GM12878 (cell line): ENCODE measurements at regions not wholly inside any gene's neighbourhood (a gene's known extent, or its start where the extent isn't known, plus 50 kb on each side); places are given as distances from the start of the nearest gene placed in this dataset.

Source experiments
- ATAC-seq: fragments of 200-7000 bp; cut with Tn5 transposase; 3 replicates; pipeline ENCODE4 v1.9.1; 2020; ENCODE audit warnings: mild to moderate bottlenecking, moderate library complexity
- BruUV-seq: library from RNA; stranded (reverse); fragments of 400-500 nt; replicated peaks from 2 replicates; lab custom pipeline; 2021; lab: Mats Ljungman, UMichigan
- CTCF ChIA-PET: fragments of 300-600 bp; sonication (Branson Sonifier 250); formaldehyde crosslinking; extraction: SDS; loops from one replicate; lab custom pipeline; 2021; ENCODE audit warnings: inconsistent platforms; lab: Yijun Ruan, JAX
- POLR2A ChIA-PET: fragments of 350-600 bp; formaldehyde crosslinking; extraction: SDS; loops from one replicate; lab custom pipeline; 2021; ENCODE audit warnings: inconsistent platforms; lab: Charles Lee
- RAD21 ChIA-PET: fragments of 300-600 bp; sonication (Branson Sonifier 250); formaldehyde crosslinking; loops from one replicate; lab custom pipeline; 2023; ENCODE audit warnings: antibody characterized with exemption; ENCODE audit not compliant: unreplicated experiment; lab: Charles Lee
- SMC1A ChIA-PET: fragments of 300-600 bp; sonication (Branson Sonifier 250); formaldehyde crosslinking; loops from one replicate; lab custom pipeline; 2023; ENCODE audit not compliant: unreplicated experiment, uncharacterized antibody; lab: Charles Lee
- DNase-seq: peaks from one replicate; pipeline ENCODE4 v3.0.0-alpha.2; 2011; ENCODE audit warnings: low read depth, low spot score
- FAIRE-seq: peaks from 3 replicates; lab custom pipeline; 2011; peaks lifted over from hg19 to GRCh38; lab: Jason Lieb, UNC
- H2AFZ ChIP-seq: 2 replicates; pipeline ENCODE4 v1.6.0; 2011; ENCODE audit warnings: low read depth, low read length, control low read depth; ENCODE audit not compliant: control insufficient read depth
- H3K27ac ChIP-seq: 2 replicates; pipeline ENCODE4 v1.5.1; 2011; ENCODE audit warnings: control low read depth; ENCODE audit not compliant: control insufficient read depth, insufficient read depth
- H3K27me3 ChIP-seq, 2 experiments: replicated peaks in 1 of 2; 2 replicates each; pipeline versions ENCODE4 v1.6.0 to v1.6.1; 2011; ENCODE audit warnings: low read length in 1 of 2; ENCODE audit not compliant: control insufficient read depth in 2 of 2, insufficient read depth in 2 of 2
- H3K36me3 ChIP-seq, 2 experiments: 2 replicates each; pipeline ENCODE4 v1.5.1; 2011; ENCODE audit warnings: low read length in 1 of 2; ENCODE audit not compliant: control insufficient read depth in 2 of 2, insufficient read depth in 2 of 2
- H3K4me1 ChIP-seq: 2 replicates; pipeline ENCODE4 v1.6.1; 2011; ENCODE audit warnings: mild to moderate bottlenecking, low read length, moderate library complexity, mixed read lengths; ENCODE audit not compliant: control insufficient read depth, insufficient read depth
- H3K4me2 ChIP-seq: 2 replicates; pipeline ENCODE4 v1.6.0; 2011; ENCODE audit warnings: control low read depth; ENCODE audit not compliant: control insufficient read depth, insufficient read depth
- H3K4me3 ChIP-seq: fragments of 200-600 bp; sonication (generic); 2 replicates; pipeline ENCODE4 v1.5.1; 2016
- H3K79me2 ChIP-seq: 2 replicates; pipeline ENCODE4 v1.6.0; 2011; ENCODE audit warnings: low read length; ENCODE audit not compliant: control insufficient read depth, insufficient read depth
- H3K9ac ChIP-seq: 2 replicates; pipeline ENCODE4 v1.8.0; 2011; ENCODE audit warnings: low read length, control low read depth, mixed read lengths; ENCODE audit not compliant: control insufficient read depth, insufficient read depth
- H3K9me3 ChIP-seq: replicated peaks from 3 replicates; pipeline ENCODE4 v1.5.1; 2011; ENCODE audit warnings: mild to moderate bottlenecking, low read length; ENCODE audit not compliant: control insufficient read depth, insufficient read depth
- H4K20me1 ChIP-seq: 2 replicates; pipeline ENCODE4 v1.6.0; 2011; ENCODE audit not compliant: control insufficient read depth, insufficient read depth
- IKZF1 ChIP-seq: fragments of 450-650 bp; conservative IDR thresholded peaks from 2 replicates; pipeline ENCODE4 v1.6.1; 2017; ENCODE audit warnings: antibody characterized with exemption, mild to moderate bottlenecking
- NFYA ChIP-seq: IDR thresholded peaks from 2 replicates; pipeline ENCODE4 v1.6.1; 2011; ENCODE audit warnings: low read depth, mild to moderate bottlenecking, low read length, improper control_type of control experiment, borderline replicate concordance
- ZNF274 ChIP-seq: IDR thresholded peaks from one replicate; pipeline ENCODE4 v1.8.0; 2011; ENCODE audit not compliant: insufficient read length, insufficient read depth
- in situ Hi-C: fragments of 300-500 bp; cut with MboI; formaldehyde crosslinking; loops from 9 replicates; pipeline ENCODE4 v1.14.3; 2018; ENCODE audit warnings: mixed read lengths
- intact Hi-C: fragments of 100-400 bp; cut with micrococcal nuclease; formaldehyde crosslinking; loops from one replicate; pipeline ENCODE4 v1.14.2; 2022; ENCODE audit not compliant: unreplicated experiment
- TF ChIP-seq, protein P1 (sequence below): fragments of 450-650 bp; IDR thresholded peaks from 2 replicates; pipeline ENCODE4 v1.6.1; 2016; ENCODE audit warnings: mild to moderate bottlenecking, moderate library complexity, borderline replicate concordance
- TF ChIP-seq, protein P2 (sequence below), 3 experiments: IDR thresholded peaks in 2 of 3; conservative IDR thresholded peaks in 1 of 3; 2 replicates each; pipeline ENCODE4 v1.5.1; 2011; ENCODE audit warnings: low read depth in 3 of 3, low read length in 3 of 3, mild to moderate bottlenecking in 3 of 3, control low read depth in 2 of 3, moderate library complexity in 2 of 3, inconsistent platforms in 1 of 3, mixed read lengths in 1 of 3; ENCODE audit not compliant: control insufficient read depth in 2 of 3, insufficient read depth in 1 of 3; ENCODE audit errors: extremely low read depth in 1 of 3

DNA sequence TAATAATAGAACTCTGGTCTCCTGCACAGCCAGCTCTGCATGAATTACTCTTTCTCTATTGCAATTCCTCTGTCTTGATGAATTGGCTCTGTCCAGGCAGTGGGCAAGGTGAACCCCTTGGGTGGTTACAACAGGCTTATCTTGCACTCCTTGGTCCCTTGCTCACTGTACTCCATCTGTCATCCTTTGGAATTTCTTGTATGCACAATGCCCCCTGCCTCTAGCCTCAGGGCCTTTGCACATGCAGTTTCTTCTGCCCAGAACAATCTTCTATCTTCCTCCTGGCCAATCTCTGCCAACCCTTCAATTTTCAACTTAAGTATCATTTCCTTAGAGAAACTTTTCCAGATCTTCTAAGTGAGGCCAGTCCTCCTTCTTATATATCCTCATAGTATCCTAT, 114.7 kb upstream of the NLRP1 start:
- H3K4me2 ChIP-seq, result no peak overlapping the region
- intact Hi-C loops, result no loop called here
- DNase-seq, result no peak
- no peak for ATAC-seq
- no peaks in the 10 kb centered on the region for H3K4me1 ChIP-seq
- H4K20me1 ChIP-seq, result no peaks in the 10 kb centered on the region
- H3K79me2 ChIP-seq, result no peaks in the 10 kb centered on the region
- H2AFZ ChIP-seq, result no peak overlapping the region
- no peaks in the 10 kb centered on the region for H3K36me3 ChIP-seq
- in situ Hi-C loops, result no loop called here
- SMC1A ChIA-PET, result no interaction called here
- CTCF ChIA-PET, result no interaction called here
- no peaks in the 10 kb centered on the region for H3K27me3 ChIP-seq
- no peaks in the 10 kb centered on the region; the same call in 2 of the 3 replicates for H3K9me3 ChIP-seq
- H3K9ac ChIP-seq, result no peak overlapping the region
- POLR2A ChIA-PET, result no interaction called here
- BruUV-seq, result no TSS peak
- no peak for TF ChIP-seq NFYA
- TF ChIP-seq ZNF274, result no peak
- TF ChIP-seq IKZF1, result no peak
- TF ChIP-seq, protein P1, sequence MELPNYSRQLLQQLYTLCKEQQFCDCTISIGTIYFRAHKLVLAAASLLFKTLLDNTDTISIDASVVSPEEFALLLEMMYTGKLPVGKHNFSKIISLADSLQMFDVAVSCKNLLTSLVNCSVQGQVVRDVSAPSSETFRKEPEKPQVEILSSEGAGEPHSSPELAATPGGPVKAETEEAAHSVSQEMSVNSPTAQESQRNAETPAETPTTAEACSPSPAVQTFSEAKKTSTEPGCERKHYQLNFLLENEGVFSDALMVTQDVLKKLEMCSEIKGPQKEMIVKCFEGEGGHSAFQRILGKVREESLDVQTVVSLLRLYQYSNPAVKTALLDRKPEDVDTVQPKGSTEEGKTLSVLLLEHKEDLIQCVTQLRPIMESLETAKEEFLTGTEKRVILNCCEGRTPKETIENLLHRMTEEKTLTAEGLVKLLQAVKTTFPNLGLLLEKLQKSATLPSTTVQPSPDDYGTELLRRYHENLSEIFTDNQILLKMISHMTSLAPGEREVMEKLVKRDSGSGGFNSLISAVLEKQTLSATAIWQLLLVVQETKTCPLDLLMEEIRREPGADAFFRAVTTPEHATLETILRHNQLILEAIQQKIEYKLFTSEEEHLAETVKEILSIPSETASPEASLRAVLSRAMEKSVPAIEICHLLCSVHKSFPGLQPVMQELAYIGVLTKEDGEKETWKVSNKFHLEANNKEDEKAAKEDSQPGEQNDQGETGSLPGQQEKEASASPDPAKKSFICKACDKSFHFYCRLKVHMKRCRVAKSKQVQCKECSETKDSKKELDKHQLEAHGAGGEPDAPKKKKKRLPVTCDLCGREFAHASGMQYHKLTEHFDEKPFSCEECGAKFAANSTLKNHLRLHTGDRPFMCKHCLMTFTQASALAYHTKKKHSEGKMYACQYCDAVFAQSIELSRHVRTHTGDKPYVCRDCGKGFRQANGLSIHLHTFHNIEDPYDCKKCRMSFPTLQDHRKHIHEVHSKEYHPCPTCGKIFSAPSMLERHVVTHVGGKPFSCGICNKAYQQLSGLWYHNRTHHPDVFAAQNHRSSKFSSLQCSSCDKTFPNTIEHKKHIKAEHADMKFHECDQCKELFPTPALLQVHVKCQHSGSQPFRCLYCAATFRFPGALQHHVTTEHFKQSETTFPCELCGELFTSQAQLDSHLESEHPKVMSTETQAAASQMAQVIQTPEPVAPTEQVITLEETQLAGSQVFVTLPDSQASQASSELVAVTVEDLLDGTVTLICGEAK, result no peak
- TF ChIP-seq, protein P2, sequence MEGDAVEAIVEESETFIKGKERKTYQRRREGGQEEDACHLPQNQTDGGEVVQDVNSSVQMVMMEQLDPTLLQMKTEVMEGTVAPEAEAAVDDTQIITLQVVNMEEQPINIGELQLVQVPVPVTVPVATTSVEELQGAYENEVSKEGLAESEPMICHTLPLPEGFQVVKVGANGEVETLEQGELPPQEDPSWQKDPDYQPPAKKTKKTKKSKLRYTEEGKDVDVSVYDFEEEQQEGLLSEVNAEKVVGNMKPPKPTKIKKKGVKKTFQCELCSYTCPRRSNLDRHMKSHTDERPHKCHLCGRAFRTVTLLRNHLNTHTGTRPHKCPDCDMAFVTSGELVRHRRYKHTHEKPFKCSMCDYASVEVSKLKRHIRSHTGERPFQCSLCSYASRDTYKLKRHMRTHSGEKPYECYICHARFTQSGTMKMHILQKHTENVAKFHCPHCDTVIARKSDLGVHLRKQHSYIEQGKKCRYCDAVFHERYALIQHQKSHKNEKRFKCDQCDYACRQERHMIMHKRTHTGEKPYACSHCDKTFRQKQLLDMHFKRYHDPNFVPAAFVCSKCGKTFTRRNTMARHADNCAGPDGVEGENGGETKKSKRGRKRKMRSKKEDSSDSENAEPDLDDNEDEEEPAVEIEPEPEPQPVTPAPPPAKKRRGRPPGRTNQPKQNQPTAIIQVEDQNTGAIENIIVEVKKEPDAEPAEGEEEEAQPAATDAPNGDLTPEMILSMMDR (IDR thresholded peaks at IDR 0.05 in 2 of 3, conservative IDR thresholded peaks at IDR 0.05 in 1 of 3; ENCODE audit: control insufficient read depth in 2 of 3, extremely low read depth in 1 of 3, insufficient read depth in 1 of 3, low read depth in 3 of 3, low read length in 3 of 3), result no peak
- RAD21 ChIA-PET, result no interaction called here
- H3K4me3 ChIP-seq, result no peak overlapping the region
- FAIRE-seq, result no peak
- no peak overlapping the region for H3K27ac ChIP-seq
